AG10803 (cell line): ENCODE measurements at regions not wholly inside any gene's neighbourhood (a gene's known extent, or its start where the extent isn't known, plus 50 kb on each side); places are given as distances from the start of the nearest gene placed in this dataset.
"Not testable (repeated sequence)": the region's sequence is repeated elsewhere in the genome, so short reads cannot be mapped to it uniquely, and the experiment has no call there.

Source experiments
- DNase-seq: peaks from one replicate; pipeline ENCODE4 v3.0.0; 2010; ENCODE audit warnings: low read depth
- H3K4me3 ChIP-seq: 2 replicates; pipeline ENCODE4 v1.5.1; 2011; ENCODE audit warnings: mild to moderate bottlenecking, low read length, control low read depth
- TF ChIP-seq, protein P1 (sequence below): conservative IDR thresholded peaks from 2 replicates; pipeline ENCODE4 v1.5.1; 2011; ENCODE audit warnings: mild to moderate bottlenecking, low read length, control low read depth, inconsistent platforms

- no peak overlapping the region for H3K4me3 ChIP-seq
- DNase-seq = peak; percentile 30
- TF ChIP-seq, protein P1, sequence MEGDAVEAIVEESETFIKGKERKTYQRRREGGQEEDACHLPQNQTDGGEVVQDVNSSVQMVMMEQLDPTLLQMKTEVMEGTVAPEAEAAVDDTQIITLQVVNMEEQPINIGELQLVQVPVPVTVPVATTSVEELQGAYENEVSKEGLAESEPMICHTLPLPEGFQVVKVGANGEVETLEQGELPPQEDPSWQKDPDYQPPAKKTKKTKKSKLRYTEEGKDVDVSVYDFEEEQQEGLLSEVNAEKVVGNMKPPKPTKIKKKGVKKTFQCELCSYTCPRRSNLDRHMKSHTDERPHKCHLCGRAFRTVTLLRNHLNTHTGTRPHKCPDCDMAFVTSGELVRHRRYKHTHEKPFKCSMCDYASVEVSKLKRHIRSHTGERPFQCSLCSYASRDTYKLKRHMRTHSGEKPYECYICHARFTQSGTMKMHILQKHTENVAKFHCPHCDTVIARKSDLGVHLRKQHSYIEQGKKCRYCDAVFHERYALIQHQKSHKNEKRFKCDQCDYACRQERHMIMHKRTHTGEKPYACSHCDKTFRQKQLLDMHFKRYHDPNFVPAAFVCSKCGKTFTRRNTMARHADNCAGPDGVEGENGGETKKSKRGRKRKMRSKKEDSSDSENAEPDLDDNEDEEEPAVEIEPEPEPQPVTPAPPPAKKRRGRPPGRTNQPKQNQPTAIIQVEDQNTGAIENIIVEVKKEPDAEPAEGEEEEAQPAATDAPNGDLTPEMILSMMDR = no peak
Observed at GRCh38 chr5:90096415-90097081, 313.0 kb downstream of the CETN3 start.

GRCh38 chr5:90095292-90096060, 314.1 kb downstream of the CETN3 start:
- TF ChIP-seq, protein P1 = no peak
- DNase-seq = no peak
- H3K4me3 ChIP-seq = no peak overlapping the region

DNA sequence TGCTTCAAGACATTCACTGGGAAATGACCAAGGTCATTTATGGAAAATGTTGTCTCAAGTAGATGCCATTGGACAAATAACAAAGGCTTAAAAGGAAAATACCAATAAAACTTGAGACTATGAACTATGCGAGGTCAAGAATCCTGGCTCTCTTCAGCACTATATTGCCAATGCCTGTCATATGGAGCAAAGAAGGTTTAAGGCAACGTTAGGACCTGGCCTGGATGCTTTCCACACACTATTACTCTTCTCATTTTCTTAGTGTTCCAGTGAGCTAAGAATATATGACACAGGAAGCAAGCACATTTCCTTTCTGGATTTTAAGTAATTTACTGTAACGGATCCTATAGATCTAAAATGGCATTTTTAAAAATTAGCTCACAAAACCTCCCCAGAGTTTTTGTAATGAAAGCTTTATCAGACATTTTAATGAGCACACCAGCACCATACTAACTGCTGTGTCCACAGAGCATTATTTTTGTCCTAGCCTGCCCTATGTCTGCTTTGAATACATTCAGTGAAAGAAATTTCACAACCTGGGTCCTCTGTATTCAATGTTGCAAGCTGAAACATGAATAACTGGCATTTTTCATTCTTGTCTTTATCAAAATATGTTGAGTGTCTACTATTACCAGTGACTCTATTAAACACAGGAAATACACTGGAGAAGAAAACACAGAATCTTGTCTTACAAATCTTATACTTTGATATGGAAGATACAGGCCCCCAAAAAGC, 315.6 kb downstream of the CETN3 start:
- TF ChIP-seq, protein P1 = no peak
- H3K4me3 ChIP-seq = no peak overlapping the region
- DNase-seq = no peak

DNA sequence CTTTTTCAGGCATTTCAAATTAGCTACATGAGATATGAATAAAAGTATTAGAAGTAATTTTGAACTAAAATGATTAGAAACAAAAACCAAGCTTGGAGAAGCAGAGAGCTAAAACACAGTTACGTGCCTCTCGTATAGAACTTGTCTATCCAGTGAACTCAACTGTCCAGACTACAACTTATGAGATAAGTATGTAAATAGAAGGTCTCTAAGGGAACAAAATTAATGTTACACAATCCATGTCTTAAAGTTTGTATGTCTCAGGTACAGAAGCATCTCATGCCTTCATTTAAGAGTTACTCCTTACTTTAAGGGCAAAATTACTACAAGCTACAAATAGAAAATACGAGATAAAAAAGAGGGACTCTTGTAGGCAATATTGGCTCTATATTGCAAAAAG, 316.8 kb downstream of the CETN3 start:
- H3K4me3 ChIP-seq = no peak overlapping the region
- TF ChIP-seq, protein P1 = no peak
- DNase-seq = no peak

GRCh38 chr5:90084342-90084741, 325.2 kb downstream of the CETN3 start:
- no peak overlapping the region for H3K4me3 ChIP-seq
- no peak for DNase-seq
- TF ChIP-seq, protein P1 = no peak

GRCh38 chr5:90073026-90073570, 336.5 kb downstream of the CETN3 start:
- DNase-seq, H3K4me3 ChIP-seq: not testable (repeated sequence)

- no peak for DNase-seq
- TF ChIP-seq, protein P1 = no peak
- no peak overlapping the region for H3K4me3 ChIP-seq
Observed at GRCh38 chr5:90071656-90072055, 337.9 kb downstream of the CETN3 start.
